IMR-90 (cell line): ENCODE measurements at regions not wholly inside any gene's neighbourhood (a gene's known extent, or its start where the extent isn't known, plus 50 kb on each side); places are given as distances from the start of the nearest gene placed in this dataset.

ENCODE experiments used
- ATAC-seq: fragments of 200-7000 bp; cut with Tn5 transposase; 2 replicates; pipeline ENCODE4 v1.9.1; 2020; ENCODE audit warnings: low read depth, mild to moderate bottlenecking, moderate library complexity
- BruUV-seq: library from RNA; stranded (reverse); fragments of 400-500 nt; replicated peaks from 2 replicates; lab custom pipeline; 2021; lab: Mats Ljungman, UMichigan
- CTCF ChIA-PET: fragments of 300-600 bp; formaldehyde crosslinking; extraction: SDS; loops from one replicate; lab custom pipeline; 2021; ENCODE audit warnings: antibody characterized with exemption; lab: Yijun Ruan, JAX
- POLR2A ChIA-PET: fragments of 300-600 bp; sonication (Branson Sonifier 250); formaldehyde crosslinking; loops from one replicate; lab custom pipeline; 2022; ENCODE audit warnings: antibody characterized with exemption; ENCODE audit not compliant: unreplicated experiment; lab: Charles Lee
- DNase-seq: peaks from one replicate; pipeline ENCODE4 v3.0.0; 2013
- H2AFZ ChIP-seq: replicated peaks from 2 replicates; pipeline ENCODE3; 2013; ENCODE audit warnings: low read length, mild to moderate bottlenecking; ENCODE audit not compliant: poor library complexity
- H2AK5ac ChIP-seq: 2 replicates; pipeline ENCODE4 v1.6.1; 2013; ENCODE audit warnings: low read depth, low read length, inconsistent platforms
- H2AK9ac ChIP-seq: replicated peaks from 2 replicates; pipeline ENCODE3; 2013; ENCODE audit warnings: mild to moderate bottlenecking, low read depth, low read length, moderate library complexity; ENCODE audit not compliant: poor library complexity
- H2BK120ac ChIP-seq: 2 replicates; pipeline ENCODE4 v1.6.1; 2013; ENCODE audit warnings: low read depth, low read length, inconsistent platforms
- H2BK15ac ChIP-seq: 3 replicates; pipeline ENCODE4 v1.6.1; 2013; ENCODE audit warnings: low read depth, low read length, inconsistent platforms
- H2BK20ac ChIP-seq: 2 replicates; pipeline ENCODE4 v1.6.1; 2013; ENCODE audit warnings: low read depth, mild to moderate bottlenecking, inconsistent platforms, low read length, moderate library complexity
- H2BK5ac ChIP-seq: 2 replicates; pipeline ENCODE4 v1.6.1; 2013; ENCODE audit warnings: mild to moderate bottlenecking, low read depth, low read length, inconsistent platforms; ENCODE audit not compliant: poor library complexity, severe bottlenecking
- H3K14ac ChIP-seq: replicated peaks from 2 replicates; pipeline ENCODE4 v1.6.1; 2013; ENCODE audit warnings: low read depth, low read length, inconsistent platforms
- H3K18ac ChIP-seq: 2 replicates; pipeline ENCODE4 v1.6.1; 2013; ENCODE audit warnings: low read depth, low read length, control low read depth
- H3K23ac ChIP-seq: 2 replicates; pipeline ENCODE4 v1.6.1; 2013; ENCODE audit warnings: low read depth, low read length, inconsistent platforms
- H3K27ac ChIP-seq: 2 replicates; pipeline ENCODE4 v1.5.1; 2013; ENCODE audit warnings: mild to moderate bottlenecking, control low read depth, low read length; ENCODE audit not compliant: insufficient read depth
- H3K27me3 ChIP-seq: 2 replicates; pipeline ENCODE4 v1.6.1; 2013; ENCODE audit warnings: low read length; ENCODE audit not compliant: control insufficient read depth, insufficient read depth
- H3K36me3 ChIP-seq: 2 replicates; pipeline ENCODE4 v1.6.1; 2013; ENCODE audit warnings: low read length, mixed read lengths; ENCODE audit not compliant: control insufficient read depth, insufficient read depth
- H3K4ac ChIP-seq: 2 replicates; pipeline ENCODE4 v1.6.1; 2013; ENCODE audit warnings: low read depth, low read length, inconsistent platforms
- H3K4me1 ChIP-seq: 2 replicates; pipeline ENCODE4 v1.6.1; 2013; ENCODE audit warnings: low read length, mixed read lengths; ENCODE audit not compliant: control insufficient read depth, insufficient read depth
- H3K4me2 ChIP-seq: 2 replicates; pipeline ENCODE4 v1.6.1; 2013; ENCODE audit warnings: low read depth, mild to moderate bottlenecking, control low read depth, low read length, moderate library complexity
- H3K4me3 ChIP-seq: 2 replicates; pipeline ENCODE4 v1.5.1; 2013; ENCODE audit warnings: low read depth, mild to moderate bottlenecking, control low read depth, low read length, moderate library complexity; ENCODE audit not compliant: insufficient read depth
- H3K56ac ChIP-seq: 2 replicates; pipeline ENCODE4 v1.6.1; 2013; ENCODE audit warnings: low read length, inconsistent platforms; ENCODE audit not compliant: insufficient read depth; ENCODE audit errors: extremely low read depth
- H3K79me1 ChIP-seq, 2 experiments: 2 replicates each; pipeline ENCODE4 v1.6.1; 2013; ENCODE audit warnings: low read length in 2 of 2, inconsistent platforms in 1 of 2, low read depth in 1 of 2
- H3K9ac ChIP-seq: 2 replicates; pipeline ENCODE4 v1.6.1; 2013; ENCODE audit warnings: low read depth, low read length, control low read depth
- H3K9me1 ChIP-seq: 2 replicates; pipeline ENCODE4 v1.6.1; 2013; ENCODE audit warnings: low read length, inconsistent platforms; ENCODE audit not compliant: insufficient read depth
- H3K9me3 ChIP-seq: 2 replicates; pipeline ENCODE4 v1.6.1; 2013; ENCODE audit warnings: low read length; ENCODE audit not compliant: control insufficient read depth, insufficient read depth
- H4K20me1 ChIP-seq: 2 replicates; pipeline ENCODE4 v1.6.1; 2013; ENCODE audit warnings: low read length, inconsistent platforms; ENCODE audit not compliant: insufficient read depth
- H4K5ac ChIP-seq: 2 replicates; pipeline ENCODE4 v1.6.1; 2013; ENCODE audit warnings: mild to moderate bottlenecking, low read depth, low read length, control low read depth
- H4K8ac ChIP-seq, 2 experiments: 2 replicates each; pipeline ENCODE4 v1.6.1; 2013; ENCODE audit warnings: low read depth in 2 of 2, low read length in 2 of 2, control low read depth in 1 of 2, inconsistent platforms in 1 of 2
- H4K91ac ChIP-seq: 2 replicates; pipeline ENCODE4 v1.6.1; 2013; ENCODE audit warnings: low read depth, low read length, inconsistent platforms; ENCODE audit not compliant: insufficient read depth
- BHLHE40 ChIP-seq: fragments of 150-350 bp; IDR thresholded peaks from 2 replicates; pipeline ENCODE4 v1.6.1; 2016; ENCODE audit warnings: mild to moderate bottlenecking, low read depth, low read length
- CEBPB ChIP-seq: IDR thresholded peaks from 2 replicates; pipeline ENCODE4 v1.6.1; 2012; ENCODE audit warnings: low read depth, low read length, improper control_type of control experiment
- MAZ ChIP-seq: IDR thresholded peaks from 2 replicates; pipeline ENCODE4 v1.6.1; 2012; ENCODE audit warnings: low read depth, mild to moderate bottlenecking, low read length, improper control_type of control experiment, moderate library complexity, borderline replicate concordance
- MXI1 ChIP-seq: IDR thresholded peaks from 2 replicates; pipeline ENCODE4 v1.6.1; 2012; ENCODE audit warnings: low read depth, mild to moderate bottlenecking, low read length, moderate library complexity, borderline replicate concordance
- whole genome bisulfite sequencing, 2 experiments: methylation state at CpG; one replicate each; pipeline versions ENCODE4 v1.1.5 to v1.1.7; 2013; ENCODE audit warnings: missing lambda C conversion rate in 2 of 2; ENCODE audit not compliant: insufficient read length in 1 of 2; ENCODE audit errors: extremely low coverage in 2 of 2; 5-methylcytosine and 5-hydroxymethylcytosine counted together
- dilution Hi-C: fragments of 300-500 bp; cut with HindIII; formaldehyde crosslinking; loops from one replicate; pipeline ENCODE4 v1.14.3; 2018; ENCODE audit warnings: low sequenced_read_pairs; ENCODE audit not compliant: unreplicated experiment
- in situ Hi-C: fragments of 300-500 bp; cut with MboI; formaldehyde crosslinking; loops from 3 replicates; pipeline ENCODE4 v1.14.3; 2019; ENCODE audit warnings: low sequenced_read_pairs, inconsistent platforms, mixed read lengths
- intact Hi-C: fragments of 100-400 bp; cut with micrococcal nuclease; formaldehyde crosslinking; loops from 2 replicates; pipeline ENCODE4 v1.10.0; 2022

DNA sequence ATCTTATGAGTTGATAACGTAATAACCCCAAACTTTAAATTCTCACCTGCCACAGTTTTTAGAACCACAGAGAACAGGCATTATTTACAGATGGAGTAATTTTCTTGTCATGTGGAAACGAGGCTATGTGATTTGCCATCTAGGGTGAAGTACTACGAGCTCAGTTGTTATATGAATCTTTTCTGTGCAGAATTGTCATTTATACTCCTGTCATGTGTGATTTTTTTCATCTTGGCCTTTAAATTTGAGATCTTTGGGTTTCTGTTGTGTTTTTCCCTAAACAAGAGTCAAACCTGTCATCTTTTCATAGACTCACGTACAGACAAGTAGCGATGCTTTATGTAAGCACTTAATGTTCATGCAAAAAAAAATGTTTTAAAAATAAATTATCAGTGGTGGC lies 153.7 kb upstream of the TAC1 start:
- no peak overlapping the region for H3K4me2 ChIP-seq
- no peak overlapping the region for H2AFZ ChIP-seq
- ChIA-PET CTCF (no interaction called here), POLR2A (no interaction called here)
- DNase-seq: no peak
- no peak overlapping the region for H2BK5ac ChIP-seq
- TF ChIP-seq CEBPB (no peak), MAZ (no peak), MXI1 (no peak), BHLHE40 (no peak)
- no peak overlapping the region for H3K27ac ChIP-seq
- no peak overlapping the region for H2BK15ac ChIP-seq
- no peak overlapping the region for H3K9ac ChIP-seq
- H3K18ac ChIP-seq: no peak overlapping the region
- no peaks in the 10 kb centered on the region for H3K4me1 ChIP-seq
- no peak overlapping the region for H3K14ac ChIP-seq
- H4K5ac ChIP-seq: no peak overlapping the region
- no TSS peak for BruUV-seq
- 30% methylated on average over 2 of the region's 5 CpGs; no CpG with 5 or more reads in 1 of the 2 experiments for WGBS, 2 experiments
- H3K23ac ChIP-seq: no peak overlapping the region
- dilution Hi-C loops: no loop called here
- peaks cover 8% of the 10 kb centered on the region for H3K9me3 ChIP-seq
- intact Hi-C loops: no loop called here
- H3K9me1 ChIP-seq: no peaks in the 10 kb centered on the region
- no peak overlapping the region for H4K8ac ChIP-seq
- H2BK20ac ChIP-seq: no peak overlapping the region
- no peaks in the 10 kb centered on the region for H3K27me3 ChIP-seq
- no peak overlapping the region for H2AK9ac ChIP-seq
- no peaks in the 10 kb centered on the region for H3K79me1 ChIP-seq
- no peak overlapping the region for H2AK5ac ChIP-seq
- in situ Hi-C loops: no loop called here
- H3K4ac ChIP-seq: no peak overlapping the region
- H3K4me3 ChIP-seq: no peak overlapping the region
- H2BK120ac ChIP-seq: no peak overlapping the region
- H3K36me3 ChIP-seq: no peaks in the 10 kb centered on the region
- no peaks in the 10 kb centered on the region for H4K20me1 ChIP-seq
- H4K91ac ChIP-seq: no peak overlapping the region
- no peak overlapping the region for H3K56ac ChIP-seq
- no peak for ATAC-seq
